Fibroblast of skin of right biceps (primary cell): ENCODE measurements at regions not wholly inside any gene's neighbourhood (a gene's known extent, or its start where the extent isn't known, plus 50 kb on each side); places are given as distances from the start of the nearest gene placed in this dataset.
A peak's percentile ranks its signal among the peaks of the same experiment; 100 is the strongest.

Experiments used
- DNase-seq: peaks from one replicate; pipeline ENCODE4 v3.0.0-alpha.2; 2013

GRCh38 chr1:82924666-82925065 is 1074.3 kb downstream of the TTLL7 start:
- no peak for DNase-seq

- DNase-seq: no peak
Observed at GRCh38 chr1:82923931-82924330, 1075.0 kb downstream of the TTLL7 start.

- no peak for DNase-seq
Observed at GRCh38 chr1:82921759-82922158, 1077.2 kb downstream of the TTLL7 start.

- peak; percentile 21 for DNase-seq
Observed at GRCh38 chr1:82920418-82921248, 1078.3 kb downstream of the TTLL7 start.

- DNase-seq: no peak
Observed at GRCh38 chr1:82919837-82920236, 1079.1 kb downstream of the TTLL7 start.

GRCh38 chr1:82907313-82907712 is 1091.6 kb downstream of the TTLL7 start:
- no peak for DNase-seq

- DNase-seq: no peak
Observed at GRCh38 chr1:82903626-82904025, 1095.3 kb downstream of the TTLL7 start.

GRCh38 chr1:82901561-82901960 is 1097.4 kb downstream of the TTLL7 start:
- DNase-seq: no peak

GRCh38 chr1:82901118-82901517 is 1097.8 kb downstream of the TTLL7 start:
- DNase-seq: peak; percentile 15

- no peak for DNase-seq
Observed at GRCh38 chr1:82899017-82899416, 1098.3 kb downstream of the ADGRL2 start.

GRCh38 chr1:82897549-82897948 is 1096.8 kb downstream of the ADGRL2 start:
- DNase-seq: no peak

- no peak for DNase-seq
Observed at GRCh38 chr1:82896036-82896435, 1095.3 kb downstream of the ADGRL2 start.

GRCh38 chr1:82894635-82895034 is 1093.9 kb downstream of the ADGRL2 start:
- DNase-seq: no peak

- DNase-seq: no peak
Observed at GRCh38 chr1:82893712-82894470, 1093.2 kb downstream of the ADGRL2 start.

- DNase-seq: no peak
Observed at GRCh38 chr1:82880506-82880905, 1079.8 kb downstream of the ADGRL2 start.

GRCh38 chr1:82879701-82880305 is 1079.1 kb downstream of the ADGRL2 start:
- no peak for DNase-seq

- DNase-seq: no peak
Observed at GRCh38 chr1:82875170-82875569, 1074.4 kb downstream of the ADGRL2 start.

GRCh38 chr1:82874041-82874440 is 1073.3 kb downstream of the ADGRL2 start:
- DNase-seq: no peak

GRCh38 chr1:82870332-82870731 is 1069.6 kb downstream of the ADGRL2 start:
- DNase-seq: no peak

- no peak for DNase-seq
Observed at GRCh38 chr1:82867781-82868180, 1067.0 kb downstream of the ADGRL2 start.

- no peak for DNase-seq
Observed at GRCh38 chr1:82861749-82862148, 1061.0 kb downstream of the ADGRL2 start.

GRCh38 chr1:82858031-82858430 is 1057.3 kb downstream of the ADGRL2 start:
- DNase-seq: no peak

- DNase-seq: no peak
Observed at GRCh38 chr1:82849460-82849859, 1048.7 kb downstream of the ADGRL2 start.

GRCh38 chr1:82848043-82848442 is 1047.3 kb downstream of the ADGRL2 start:
- DNase-seq: no peak
